GM12875 (cell line): ENCODE measurements at regions not wholly inside any gene's neighbourhood (a gene's known extent, or its start where the extent isn't known, plus 50 kb on each side); places are given as distances from the start of the nearest gene placed in this dataset.

Experiments used
- H3K4me3 ChIP-seq: one replicate; pipeline ENCODE4 v1.5.1; 2011; ENCODE audit warnings: low read depth, low read length, control low read depth
- TF ChIP-seq, protein P1 (sequence below): IDR thresholded peaks from 2 replicates; pipeline ENCODE4 v1.5.1; 2011; ENCODE audit warnings: low read depth, mild to moderate bottlenecking, control low read depth, inconsistent platforms, low read length, moderate library complexity, borderline replicate concordance; ENCODE audit not compliant: insufficient read depth

- H3K4me3 ChIP-seq: no peak overlapping the region
- TF ChIP-seq, protein P1, sequence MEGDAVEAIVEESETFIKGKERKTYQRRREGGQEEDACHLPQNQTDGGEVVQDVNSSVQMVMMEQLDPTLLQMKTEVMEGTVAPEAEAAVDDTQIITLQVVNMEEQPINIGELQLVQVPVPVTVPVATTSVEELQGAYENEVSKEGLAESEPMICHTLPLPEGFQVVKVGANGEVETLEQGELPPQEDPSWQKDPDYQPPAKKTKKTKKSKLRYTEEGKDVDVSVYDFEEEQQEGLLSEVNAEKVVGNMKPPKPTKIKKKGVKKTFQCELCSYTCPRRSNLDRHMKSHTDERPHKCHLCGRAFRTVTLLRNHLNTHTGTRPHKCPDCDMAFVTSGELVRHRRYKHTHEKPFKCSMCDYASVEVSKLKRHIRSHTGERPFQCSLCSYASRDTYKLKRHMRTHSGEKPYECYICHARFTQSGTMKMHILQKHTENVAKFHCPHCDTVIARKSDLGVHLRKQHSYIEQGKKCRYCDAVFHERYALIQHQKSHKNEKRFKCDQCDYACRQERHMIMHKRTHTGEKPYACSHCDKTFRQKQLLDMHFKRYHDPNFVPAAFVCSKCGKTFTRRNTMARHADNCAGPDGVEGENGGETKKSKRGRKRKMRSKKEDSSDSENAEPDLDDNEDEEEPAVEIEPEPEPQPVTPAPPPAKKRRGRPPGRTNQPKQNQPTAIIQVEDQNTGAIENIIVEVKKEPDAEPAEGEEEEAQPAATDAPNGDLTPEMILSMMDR: no peak
Observed at GRCh38 chr1:221606256-221606655, 135.6 kb downstream of the DUSP10 start.

DNA sequence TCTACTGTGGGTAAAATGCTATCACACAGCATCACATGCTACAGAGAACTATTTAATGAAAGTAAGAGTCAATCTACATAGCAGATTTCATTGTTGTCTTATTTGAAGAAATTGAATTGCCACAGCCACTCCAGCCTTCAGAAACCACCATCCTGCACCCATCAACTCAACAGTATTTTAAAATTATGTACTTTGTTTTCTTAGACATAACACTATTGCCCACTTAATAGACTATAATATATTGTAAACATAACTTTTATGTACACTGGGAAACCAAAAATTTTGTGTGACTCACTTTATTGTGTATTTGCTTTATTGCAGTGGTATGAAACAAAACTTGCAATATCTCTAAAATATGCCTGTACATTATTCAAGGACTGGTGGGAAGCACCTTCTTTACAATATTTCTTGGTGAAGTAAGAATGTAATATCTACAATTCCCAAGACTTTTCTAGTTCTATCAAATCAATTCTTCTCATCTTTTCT lies 133.0 kb downstream of the DUSP10 start:
- no peak overlapping the region for H3K4me3 ChIP-seq
- TF ChIP-seq, protein P1: no peak

GRCh38 chr1:221611656-221612046 lies 130.2 kb downstream of the DUSP10 start:
- TF ChIP-seq, protein P1: no peak
- H3K4me3 ChIP-seq: no peak overlapping the region

GRCh38 chr1:221612047-221612777 lies 129.7 kb downstream of the DUSP10 start:
- no peak overlapping the region for H3K4me3 ChIP-seq

GRCh38 chr1:221620437-221621384 lies 121.2 kb downstream of the DUSP10 start:
- no peak overlapping the region for H3K4me3 ChIP-seq
- TF ChIP-seq, protein P1: no peak

More at GRCh38 chr1:221612047-221612777, 129.7 kb downstream of the DUSP10 start:
- TF ChIP-seq, protein P1: no peak

GRCh38 chr1:221621683-221622082 lies 120.2 kb downstream of the DUSP10 start:
- H3K4me3 ChIP-seq: no peak overlapping the region
- TF ChIP-seq, protein P1: no peak
